ENCODE measurements at regions not wholly inside any gene's neighbourhood (a gene's known extent, or its start where the extent isn't known, plus 50 kb on each side); places are given as distances from the start of the nearest gene placed in this dataset.
"Not testable (repeated sequence)": the region's sequence is repeated elsewhere in the genome, so short reads cannot be mapped to it uniquely, and the experiment has no call there.

GRCh38 chr1:196005426-196005825 is 602.8 kb downstream of the KCNT2 start (continued):
- no peak for TF ChIP-seq CSRNP3 (CRISPR knock-in tag; IDR thresholded peaks at IDR 0.05)

GRCh38 chr1:196004388-196004787 is 603.9 kb downstream of the KCNT2 start:
- not testable (repeated sequence) for ATAC-seq

GRCh38 chr1:196002906-196003305 is 605.3 kb downstream of the KCNT2 start:
- no peak for TF ChIP-seq GLIS3 (CRISPR knock-in tag; IDR thresholded peaks at IDR 0.05)
- no peak for ATAC-seq

GRCh38 chr1:196002296-196002695 is 605.9 kb downstream of the KCNT2 start:
- ATAC-seq, result not testable (repeated sequence)

GRCh38 chr1:196001188-196001587 is 607.1 kb downstream of the KCNT2 start:
- TF ChIP-seq POU6F1 (CRISPR knock-in tag; IDR thresholded peaks at IDR 0.05; ENCODE audit: borderline replicate concordance, low read depth), result no peak
- TF ChIP-seq CSDC2 (CRISPR knock-in tag; IDR thresholded peaks at IDR 0.05), result no peak
- TF ChIP-seq TOX (CRISPR knock-in tag; IDR thresholded peaks at IDR 0.05; ENCODE audit: borderline replicate concordance), result no peak
- TF ChIP-seq ZNF8 (CRISPR knock-in tag; IDR thresholded peaks at IDR 0.05), result no peak
- no peak for TF ChIP-seq TCF4 (CRISPR knock-in tag; IDR thresholded peaks at IDR 0.05; ENCODE audit: borderline replicate concordance)
- no peak for TF ChIP-seq ZNF70 (CRISPR knock-in tag; IDR thresholded peaks at IDR 0.05)
- TF ChIP-seq RARB (CRISPR knock-in tag; IDR thresholded peaks at IDR 0.05), result no peak
- TF ChIP-seq ESRRG (CRISPR knock-in tag; IDR thresholded peaks at IDR 0.05), result no peak
- TF ChIP-seq GLIS3 (CRISPR knock-in tag; IDR thresholded peaks at IDR 0.05), result no peak
- no peak for TF ChIP-seq PPARA (CRISPR knock-in tag; IDR thresholded peaks at IDR 0.05; ENCODE audit: borderline replicate concordance)
- ATAC-seq, result no peak

- TF ChIP-seq ZNF8 (CRISPR knock-in tag; IDR thresholded peaks at IDR 0.05), result no peak
- TF ChIP-seq ZNF565 (CRISPR knock-in tag; conservative IDR thresholded peaks at IDR 0.05; ENCODE audit: low read depth), result no peak
- no peak for TF ChIP-seq ARNTL (CRISPR knock-in tag; IDR thresholded peaks at IDR 0.05; ENCODE audit: borderline replicate concordance, low read depth)
- no peak for TF ChIP-seq CREB5 (CRISPR knock-in tag; IDR thresholded peaks at IDR 0.05; ENCODE audit: low read depth)
- TF ChIP-seq ESRRG (CRISPR knock-in tag; IDR thresholded peaks at IDR 0.05), result no peak
- TF ChIP-seq ISL1 (CRISPR knock-in tag; IDR thresholded peaks at IDR 0.05), result no peak
- TF ChIP-seq CSDC2 (CRISPR knock-in tag; IDR thresholded peaks at IDR 0.05), result no peak
- TF ChIP-seq PATZ1 (CRISPR knock-in tag; IDR thresholded peaks at IDR 0.05; ENCODE audit: borderline replicate concordance), result no peak
- no peak for TF ChIP-seq OSR1 (CRISPR knock-in tag; IDR thresholded peaks at IDR 0.05)
- no peak for TF ChIP-seq ZFP30 (CRISPR knock-in tag; IDR thresholded peaks at IDR 0.05)
- no peak for TF ChIP-seq BACH2 (CRISPR knock-in tag; IDR thresholded peaks at IDR 0.05; ENCODE audit: borderline replicate concordance)
- no peak for TF ChIP-seq ZC3H10 (CRISPR knock-in tag; IDR thresholded peaks at IDR 0.05)
- no peak for TF ChIP-seq TCF4 (CRISPR knock-in tag; IDR thresholded peaks at IDR 0.05; ENCODE audit: borderline replicate concordance)
- no peak for TF ChIP-seq TOX (CRISPR knock-in tag; IDR thresholded peaks at IDR 0.05; ENCODE audit: borderline replicate concordance)
- no peak for TF ChIP-seq ZFP3 (CRISPR knock-in tag; IDR thresholded peaks at IDR 0.05)
- ATAC-seq, result no peak
Measured at GRCh38 chr1:195999022-195999421, 609.2 kb downstream of the KCNT2 start.
